RWPE1 (cell line): ENCODE measurements at regions not wholly inside any gene's neighbourhood (a gene's known extent, or its start where the extent isn't known, plus 50 kb on each side); places are given as distances from the start of the nearest gene placed in this dataset.

Experiments used
- CTCF ChIA-PET: fragments of 350-600 bp; sonication (Branson Sonifier 250); formaldehyde crosslinking; extraction: SDS; loops from one replicate; lab custom pipeline; 2021; lab: Yijun Ruan, JAX
- POLR2A ChIA-PET: fragments of 400-600 bp; formaldehyde crosslinking; extraction: SDS; loops from one replicate; lab custom pipeline; 2020; ENCODE audit warnings: antibody characterized with exemption; ENCODE audit not compliant: low non-redundant PET; lab: Yijun Ruan, JAX
- DNase-seq: peaks from one replicate; pipeline ENCODE4 v3.0.0; 2012; ENCODE audit warnings: low spot score
- H3K27ac ChIP-seq: fragments of 450-650 bp; 2 replicates; pipeline ENCODE4 v1.5.1; 2017
- CTCF ChIP-seq: fragments of 450-650 bp; conservative IDR thresholded peaks from 2 replicates; pipeline ENCODE4 v1.5.1; 2017; ENCODE audit warnings: low read depth, mild to moderate bottlenecking

GRCh38 chr12:118706437-118706836 is 274.9 kb upstream of the SRRM4 start:
- no peak for TF ChIP-seq CTCF
- ChIA-PET POLR2A (no interaction called here), CTCF (interaction anchor here (0.6 kb wide), 1 partner anchor 1558 kb away, joined by 3 read pairs; no protein-coding TSS in a partner anchor)
- no peak overlapping the region for H3K27ac ChIP-seq
- no peak for DNase-seq

GRCh38 chr12:118709946-118710345 is 271.4 kb upstream of the SRRM4 start:
- DNase-seq: no peak
- no peak overlapping the region for H3K27ac ChIP-seq
- no peak for TF ChIP-seq CTCF
- ChIA-PET POLR2A (no interaction called here), CTCF (no interaction called here)

GRCh38 chr12:118711185-118711584 is 270.2 kb upstream of the SRRM4 start:
- DNase-seq: no peak
- TF ChIP-seq CTCF: no peak
- no peak overlapping the region for H3K27ac ChIP-seq
- CTCF ChIA-PET: no interaction called here
- POLR2A ChIA-PET: no interaction called here

DNA sequence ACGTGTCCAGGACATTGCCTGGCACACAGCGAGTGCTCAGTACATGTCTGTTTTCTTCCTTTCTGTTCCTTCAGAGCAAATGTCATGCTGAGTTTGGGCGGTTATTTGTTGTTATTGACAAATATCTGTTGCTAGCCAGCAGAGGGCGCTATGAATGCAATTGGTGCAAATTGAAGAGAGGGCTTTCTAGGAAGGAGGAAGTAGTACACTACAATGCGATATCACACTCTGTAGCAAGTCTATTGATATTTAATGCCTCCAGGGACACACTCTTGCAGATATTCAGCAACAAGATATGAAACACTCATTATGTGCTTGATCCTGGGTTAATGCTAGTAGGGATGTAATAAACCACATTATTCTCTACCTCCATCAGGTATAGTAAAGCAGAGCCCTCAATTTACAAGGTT is 267.3 kb upstream of the SRRM4 start:
- ChIA-PET POLR2A (no interaction called here), CTCF (no interaction called here)
- TF ChIP-seq CTCF: peak; percentile 36
- no peak for DNase-seq
- no peak overlapping the region for H3K27ac ChIP-seq

GRCh38 chr12:118714500-118714899 is 266.8 kb upstream of the SRRM4 start:
- no peak for TF ChIP-seq CTCF
- ChIA-PET CTCF (interaction anchor here (0.6 kb wide), 1 partner anchor 240 kb away, joined by 3 read pairs; no protein-coding TSS in a partner anchor), POLR2A (no interaction called here)
- H3K27ac ChIP-seq: no peak overlapping the region
- DNase-seq: no peak

- ChIA-PET POLR2A (no interaction called here), CTCF (no interaction called here)
- H3K27ac ChIP-seq: no peak overlapping the region
- no peak for TF ChIP-seq CTCF
- DNase-seq: no peak
Observed at GRCh38 chr12:118715647-118716046, 265.7 kb upstream of the SRRM4 start.
